Activated T-cell treated with anti-CD3 and anti-CD28 coated beads for 48 hours (primary cell): ENCODE measurements at regions not wholly inside any gene's neighbourhood (a gene's known extent, or its start where the extent isn't known, plus 50 kb on each side); places are given as distances from the start of the nearest gene placed in this dataset.
"Not testable (repeated sequence)": the region's sequence is repeated elsewhere in the genome, so short reads cannot be mapped to it uniquely, and the experiment has no call there.

Experiments
- DNase-seq: peaks from one replicate; pipeline ENCODE4 v3.0.0-alpha.2; 2020; ENCODE audit warnings: low read depth

DNA sequence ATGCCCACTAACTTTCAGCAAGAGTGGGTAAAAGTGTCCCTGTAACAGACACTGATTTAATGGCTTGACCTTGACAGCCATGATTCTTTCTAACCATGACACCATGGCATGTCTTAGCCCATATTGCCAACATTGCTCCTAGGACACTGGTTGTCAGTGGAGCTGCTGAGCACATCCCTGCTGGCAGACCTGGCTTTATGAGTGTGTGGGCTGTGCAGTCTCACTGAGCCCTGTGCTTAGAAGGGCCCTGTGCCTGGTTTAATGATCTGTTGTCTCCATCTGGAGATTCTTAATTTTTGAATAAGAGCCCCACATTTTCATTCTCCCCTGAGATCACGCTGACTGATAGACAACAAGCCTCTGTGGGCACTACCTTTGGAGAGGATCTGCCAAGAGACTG, 243.1 kb upstream of the KIAA1217 start:
- no peak for DNase-seq

DNA sequence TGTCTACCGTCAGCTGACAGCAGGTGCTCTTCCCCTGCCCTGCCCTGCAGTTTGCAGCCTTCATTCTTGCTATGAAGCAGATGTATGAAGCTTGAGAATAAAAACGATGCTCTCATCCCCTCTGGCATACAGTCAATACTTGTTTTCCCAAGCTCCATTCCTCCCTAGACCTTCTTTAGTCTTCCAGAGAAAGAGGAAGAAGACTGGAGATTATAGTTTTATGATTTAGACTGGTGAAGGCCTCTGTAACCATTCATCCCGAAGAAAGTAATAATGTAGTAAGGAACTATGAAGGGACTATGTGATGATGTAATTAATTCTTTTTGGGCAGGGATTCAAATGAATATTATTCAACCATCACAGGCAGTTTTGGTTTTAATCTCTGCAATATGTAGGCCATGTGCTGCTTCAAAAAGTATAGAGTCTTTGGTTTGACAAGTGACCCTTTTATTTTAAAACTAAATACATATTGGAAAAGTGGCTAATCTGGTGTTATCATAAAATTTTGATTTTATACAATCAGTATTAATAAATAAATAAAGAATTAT, 242.4 kb upstream of the KIAA1217 start:
- no peak for DNase-seq

DNA sequence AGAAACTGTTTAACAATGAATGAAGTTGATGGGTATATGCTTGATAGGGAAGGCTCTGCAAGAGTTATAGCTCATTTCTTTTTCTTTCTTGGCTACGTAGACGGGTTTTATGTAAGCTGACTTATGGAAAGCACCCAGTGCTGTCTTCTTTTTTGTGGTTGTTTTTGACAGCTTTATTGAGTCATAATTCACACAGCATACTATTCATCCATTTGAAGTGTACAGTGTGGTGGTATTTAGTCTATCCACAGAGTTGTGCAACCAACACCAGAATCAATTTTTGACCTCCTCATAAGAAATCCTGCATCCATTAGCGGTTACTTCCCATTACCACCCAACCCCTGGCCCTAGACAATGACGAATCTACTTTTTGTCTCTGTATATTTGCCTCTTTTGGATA, 240.6 kb upstream of the KIAA1217 start:
- DNase-seq: no peak

DNA sequence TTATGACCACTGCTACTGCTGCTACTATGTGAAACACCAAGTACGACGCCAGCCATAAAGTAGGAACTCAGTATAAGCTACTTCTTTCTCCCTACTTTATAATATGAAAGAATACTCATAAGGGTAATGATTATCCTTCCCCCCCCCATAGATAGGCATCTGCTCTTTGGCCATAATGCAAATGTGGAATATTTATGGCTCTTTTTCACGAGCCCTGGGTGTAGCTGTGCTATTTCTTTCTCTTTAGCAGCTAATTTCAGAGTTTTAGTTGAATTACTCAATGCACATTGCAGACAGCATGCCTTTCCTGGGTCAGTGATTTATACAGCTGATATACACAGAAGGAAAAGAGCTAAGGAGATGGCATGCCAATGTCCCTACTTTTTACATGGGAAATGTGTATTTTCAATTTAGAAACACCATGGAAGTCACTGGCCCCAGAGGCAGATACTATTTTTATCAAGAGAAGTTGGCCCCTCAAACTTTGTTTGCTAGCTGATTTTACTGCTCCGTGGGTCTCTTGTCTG, 234.1 kb upstream of the KIAA1217 start:
- DNase-seq: no peak

DNA sequence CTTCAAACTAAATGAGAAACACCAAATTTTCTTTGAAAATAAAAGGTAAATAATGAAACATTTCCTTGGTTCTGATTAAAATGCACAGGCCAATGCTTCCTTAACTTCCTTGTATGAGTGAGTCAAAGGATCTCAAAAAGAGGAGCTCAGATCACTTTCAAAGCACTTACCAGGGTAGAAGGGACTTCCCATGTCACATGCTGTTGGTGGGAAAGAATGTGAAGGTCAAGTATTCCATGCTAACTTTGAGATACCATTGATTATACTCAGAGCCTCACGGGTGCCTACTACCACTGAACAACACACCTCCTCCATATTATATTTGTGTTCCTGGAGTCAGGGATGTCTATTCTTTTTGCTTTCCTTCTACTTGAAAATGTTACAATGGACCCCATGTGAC, 233.5 kb upstream of the KIAA1217 start:
- no peak for DNase-seq

DNA sequence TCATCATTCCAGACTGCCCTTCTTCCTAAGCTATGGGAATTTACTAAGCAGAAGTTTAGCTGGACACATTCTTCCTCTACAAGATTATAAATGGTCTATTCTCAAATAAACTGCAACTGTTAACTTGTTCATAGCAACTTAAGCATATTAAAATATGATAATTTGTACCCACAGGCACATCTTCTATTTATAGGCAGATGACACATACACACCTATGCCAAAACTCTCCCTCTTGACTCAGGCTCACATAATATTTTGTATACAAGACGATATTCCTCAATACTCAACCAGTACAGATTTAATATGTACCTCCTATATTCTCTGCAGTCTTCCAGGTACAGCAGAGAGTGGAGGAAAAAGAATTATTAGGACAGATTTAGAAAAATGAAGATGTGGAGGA, 232.7 kb upstream of the KIAA1217 start:
- DNase-seq: no peak

DNA sequence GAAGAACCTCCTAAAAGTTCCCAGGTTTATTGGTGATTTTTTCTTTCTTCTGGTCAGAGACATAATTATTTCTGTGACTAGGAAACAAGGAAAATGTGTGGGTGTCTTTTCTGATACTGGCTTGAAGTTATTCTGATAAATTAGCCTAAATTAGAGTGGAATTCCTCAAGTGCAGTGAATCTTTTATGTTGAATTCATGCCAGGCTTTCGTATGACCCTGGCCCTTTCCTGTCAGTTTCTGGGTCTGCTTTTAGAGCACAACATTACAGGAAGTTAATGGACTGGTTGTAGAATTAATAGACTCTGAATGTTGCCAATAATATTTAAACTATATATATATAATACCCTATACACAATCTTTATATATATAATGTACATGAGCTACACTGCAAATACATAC, 230.6 kb upstream of the KIAA1217 start:
- DNase-seq: no peak

DNA sequence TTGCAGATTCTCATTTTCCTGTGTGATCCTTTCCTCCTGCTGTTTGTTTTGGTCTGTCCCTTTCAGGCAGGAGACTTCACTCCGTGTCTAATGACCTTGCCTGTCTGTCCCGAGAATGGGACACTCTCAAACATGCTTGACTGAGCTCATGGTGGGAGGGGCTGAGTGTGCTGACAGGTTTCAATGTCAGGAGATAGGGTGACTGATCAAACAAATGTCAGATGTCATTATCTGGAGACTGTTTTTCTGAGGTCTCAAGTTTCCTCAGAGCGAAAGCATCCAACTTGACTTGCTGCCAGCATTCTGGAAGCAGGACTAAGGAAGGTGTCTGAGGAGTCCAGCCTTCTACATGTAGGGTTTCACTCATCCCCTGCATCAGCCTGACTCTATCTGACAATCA, 228.8 kb upstream of the KIAA1217 start:
- DNase-seq: no peak

DNA sequence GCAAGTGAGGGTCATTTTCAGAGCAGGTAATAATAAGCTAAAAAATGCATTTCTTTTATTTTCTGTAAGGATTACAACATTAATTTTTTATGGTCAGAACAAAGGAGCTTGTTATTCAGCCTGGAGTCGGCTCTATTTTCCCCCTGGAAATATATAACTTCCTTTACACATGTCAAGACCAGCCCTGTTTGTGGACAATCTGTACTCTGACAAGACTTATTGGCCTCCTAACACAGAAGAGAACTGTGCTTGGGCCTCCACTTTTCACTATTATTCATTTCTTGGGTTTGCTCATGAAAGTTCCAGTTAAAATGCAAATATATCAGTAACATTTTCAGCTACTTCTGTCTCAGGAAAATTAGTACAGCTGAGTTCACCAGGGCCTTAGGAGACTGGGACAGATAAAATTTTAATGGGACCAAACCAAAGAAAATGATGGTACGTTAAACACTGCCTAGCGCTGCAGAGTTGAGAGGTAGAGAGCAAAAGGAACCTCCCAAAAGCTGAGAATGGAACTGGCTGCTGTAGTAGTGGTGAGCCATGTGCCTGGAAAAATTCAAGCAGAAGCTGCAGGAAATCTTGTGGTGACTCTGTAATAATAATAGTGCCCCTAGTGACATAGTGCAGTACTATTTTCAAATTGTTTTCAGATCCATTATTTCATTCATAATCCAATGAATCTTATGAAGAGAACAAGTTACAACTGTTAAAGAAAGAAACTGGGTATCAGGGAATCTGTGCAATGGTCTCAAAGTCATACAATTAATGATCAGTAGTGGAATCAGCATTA, 227.2 kb upstream of the KIAA1217 start:
- no peak for DNase-seq

DNA sequence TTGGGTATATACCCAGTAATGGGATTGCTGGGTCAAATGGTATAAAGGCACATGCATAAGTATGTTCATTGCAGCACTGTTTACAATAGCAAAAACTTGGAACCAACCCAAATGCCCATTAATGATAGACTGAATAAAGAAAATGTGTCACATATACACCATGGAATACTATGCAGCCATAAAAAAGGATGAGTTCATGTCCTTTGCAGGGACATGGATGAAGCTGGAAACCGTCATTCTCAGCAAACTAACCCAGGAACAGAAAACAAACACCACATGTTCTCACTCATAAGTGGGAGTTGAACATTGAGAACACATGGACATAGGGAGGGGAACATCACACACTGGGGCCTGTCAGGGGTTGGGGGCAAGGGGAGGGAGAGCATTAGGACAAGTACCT, 224.5 kb upstream of the KIAA1217 start:
- DNase-seq: not testable (repeated sequence)

DNA sequence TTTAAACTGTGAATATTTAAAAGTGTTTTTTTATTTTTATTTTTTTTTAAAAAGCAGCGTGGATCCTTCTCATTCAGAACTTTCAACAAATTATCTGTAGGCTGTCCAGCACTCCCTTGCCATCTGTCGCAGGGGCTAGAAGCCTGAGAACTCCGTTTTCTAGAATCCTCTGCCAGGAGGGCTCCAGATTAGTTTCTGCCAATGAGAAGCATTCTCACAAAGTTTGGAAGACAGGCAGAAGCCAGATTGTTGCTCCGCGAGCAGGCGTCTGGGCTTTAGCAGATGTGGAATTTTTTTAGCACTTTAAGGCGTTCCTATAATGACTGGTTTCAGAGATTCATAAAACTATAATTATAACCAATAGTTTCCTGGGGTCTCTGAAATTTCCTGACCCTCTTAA, 220.9 kb upstream of the KIAA1217 start:
- DNase-seq: no peak

DNA sequence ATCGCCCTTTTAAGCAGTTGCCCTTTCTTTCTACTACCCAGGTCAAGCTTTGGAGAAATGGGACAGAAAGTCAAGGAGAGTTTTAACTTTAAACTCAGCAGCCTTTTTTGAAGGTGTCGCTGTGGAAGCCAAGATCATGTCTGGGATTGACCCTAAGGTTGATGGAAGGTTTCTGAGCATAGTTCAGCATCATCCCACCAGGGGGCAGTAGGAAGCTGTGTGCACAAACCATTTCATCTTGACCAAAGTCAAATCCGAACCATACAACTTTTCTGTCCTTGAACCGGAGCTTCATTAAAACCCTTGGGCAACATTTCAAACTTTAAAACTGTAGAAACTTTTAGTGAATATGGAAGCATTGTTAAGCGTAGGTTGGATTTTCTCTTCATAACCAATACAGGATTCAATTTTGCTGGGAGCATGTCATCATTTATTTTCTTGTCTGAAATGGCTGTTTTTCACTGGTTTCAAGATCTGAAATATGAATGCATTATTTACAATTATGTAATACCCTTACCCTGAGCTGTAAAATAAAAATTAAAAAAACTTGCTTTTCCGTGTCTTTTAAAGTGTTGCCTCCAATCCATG, 214.4 kb upstream of the KIAA1217 start:
- peak; percentile 3 for DNase-seq

DNA sequence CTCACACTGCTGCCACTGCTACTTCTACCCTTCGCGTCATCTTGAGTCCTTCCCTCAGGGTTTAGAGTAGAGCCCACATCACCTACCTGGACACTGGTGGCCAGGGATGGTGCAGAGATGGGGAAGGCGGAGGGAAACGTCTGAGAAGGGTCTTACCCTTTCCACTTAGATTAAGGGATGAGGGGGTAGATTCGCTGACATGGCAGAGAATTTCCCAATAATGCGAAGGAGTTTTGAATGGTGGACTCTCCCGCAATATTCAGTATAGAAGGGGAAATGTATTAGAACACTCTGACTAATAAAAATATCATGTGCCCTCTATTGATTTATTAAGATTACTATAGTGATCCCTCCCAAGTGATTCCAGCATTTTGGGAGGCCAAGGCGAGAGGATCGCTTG, 209.5 kb upstream of the KIAA1217 start:
- DNase-seq: no peak

DNA sequence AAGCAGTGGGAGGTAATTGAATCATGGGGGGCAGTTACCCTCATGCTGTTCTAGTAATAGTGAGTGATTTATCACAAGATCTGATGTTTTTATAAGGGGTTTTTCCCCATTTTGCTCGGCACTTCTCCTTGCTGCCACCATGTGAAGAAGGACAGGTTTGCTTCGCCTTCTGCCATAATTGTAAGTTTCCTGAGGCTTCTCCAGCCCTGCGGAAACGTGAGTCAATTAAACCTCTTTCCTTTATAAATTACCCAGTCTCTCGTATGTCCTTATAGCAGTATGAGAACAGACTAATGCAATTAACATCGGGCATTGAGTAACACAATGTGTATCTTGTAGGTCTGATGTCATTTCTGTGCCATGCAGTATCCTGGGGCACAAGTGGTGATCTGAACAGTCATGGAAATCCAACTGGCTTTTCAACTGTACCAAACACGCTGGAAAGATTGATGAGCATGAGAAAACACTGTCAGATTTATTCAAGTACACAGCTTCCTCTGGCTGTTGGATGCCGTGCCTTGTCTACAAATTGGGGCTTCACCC, 208.6 kb upstream of the KIAA1217 start:
- no peak for DNase-seq

DNA sequence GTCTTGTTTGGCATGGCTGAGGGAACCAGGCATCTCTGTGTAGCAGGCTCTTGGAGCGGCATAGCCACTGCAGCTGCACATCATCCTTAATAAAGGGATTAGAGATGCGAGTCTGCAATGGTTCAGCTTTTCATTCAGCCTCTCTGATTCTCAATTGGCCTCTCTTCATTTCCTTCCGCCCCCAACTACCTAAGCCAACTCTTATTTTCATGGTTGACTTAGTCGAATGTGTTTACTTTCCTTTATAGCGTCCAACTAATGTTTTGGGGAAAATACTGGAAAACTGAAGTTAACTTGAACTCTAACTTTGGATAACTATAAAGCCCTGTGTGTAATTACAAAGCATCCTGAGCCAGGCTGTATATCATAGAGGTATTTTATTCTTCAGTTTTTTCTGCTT, 202.2 kb upstream of the KIAA1217 start:
- no peak for DNase-seq

DNA sequence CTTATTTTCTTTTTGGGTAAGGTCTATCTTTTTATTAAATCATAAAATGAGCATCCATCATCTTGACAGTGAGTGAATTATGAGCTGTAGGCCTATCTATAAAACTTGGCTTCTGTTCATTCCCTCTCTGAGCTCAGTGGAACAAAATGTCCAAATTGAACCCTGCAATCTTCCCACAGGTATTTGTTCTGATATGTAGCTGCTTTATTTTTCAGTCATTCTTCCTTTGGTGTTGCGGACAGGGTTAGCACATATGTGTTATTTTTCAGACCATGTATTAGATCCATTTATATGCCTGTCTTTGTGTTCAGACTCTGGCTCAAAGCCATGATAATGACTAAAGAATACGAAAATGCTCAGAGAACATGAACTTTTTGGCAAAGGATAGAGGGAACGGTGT, 201.6 kb upstream of the KIAA1217 start:
- no peak for DNase-seq

DNA sequence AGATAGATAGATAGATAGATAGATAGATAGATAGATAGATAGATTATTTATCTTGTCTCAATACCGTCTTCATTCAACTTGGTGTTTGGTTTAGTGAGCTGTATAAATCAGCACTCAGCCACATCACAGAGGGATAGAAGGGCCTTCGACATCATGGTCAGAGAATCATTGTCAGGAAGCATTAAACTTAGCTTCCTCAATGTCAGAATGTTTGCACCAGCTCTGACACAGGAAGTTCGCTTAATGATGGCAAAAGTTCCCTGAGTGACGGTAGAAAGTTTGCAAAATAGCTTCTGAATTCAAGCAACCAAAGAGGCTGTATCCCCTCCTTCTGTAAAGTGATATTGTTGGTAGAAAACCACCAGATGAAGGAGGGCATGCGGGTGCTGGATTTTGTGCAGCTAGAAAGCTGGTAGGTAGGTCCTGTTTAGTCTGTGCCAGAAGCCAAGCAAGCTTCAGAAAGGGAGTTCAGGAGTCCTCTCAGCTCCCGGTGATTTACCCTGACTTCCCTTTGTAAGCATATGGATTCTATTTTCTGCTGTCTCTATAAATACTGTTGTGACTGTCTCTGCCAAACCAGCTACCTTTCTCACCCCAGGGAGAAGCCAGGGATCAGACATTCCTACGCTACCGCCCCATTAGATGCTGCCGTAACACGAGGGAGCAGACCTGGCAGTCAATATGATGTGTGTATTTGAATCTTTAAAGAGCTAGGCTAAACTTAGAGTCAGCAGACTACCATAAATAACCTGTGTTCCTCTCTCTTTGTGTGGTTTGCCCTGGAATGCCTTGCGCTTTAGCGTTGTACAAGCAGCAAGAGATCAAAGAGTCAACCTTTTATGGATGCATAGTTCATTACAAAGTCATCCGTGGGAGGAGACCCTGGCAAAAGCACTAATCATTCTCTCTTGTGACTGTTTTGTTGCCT, 200.5 kb upstream of the KIAA1217 start:
- no peak for DNase-seq

DNA sequence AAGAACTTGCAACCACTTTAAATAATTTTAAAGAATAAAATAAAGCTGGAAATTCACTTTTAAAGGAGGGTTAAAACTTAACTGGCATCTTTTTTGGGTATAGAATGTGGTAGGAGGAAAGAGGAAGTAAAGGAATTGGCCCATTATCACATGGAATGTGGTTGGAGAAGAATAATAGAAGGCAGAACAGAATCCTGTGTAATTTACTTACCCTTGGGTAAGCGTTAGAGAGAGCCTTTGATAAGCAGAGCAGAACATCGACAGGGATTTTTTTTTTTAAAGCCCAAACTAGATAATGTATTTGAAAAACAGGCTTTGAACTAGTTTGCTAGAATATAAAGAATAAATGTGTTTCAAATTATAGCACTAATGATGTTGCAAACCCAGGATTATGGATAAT, 199.8 kb upstream of the KIAA1217 start:
- DNase-seq: no peak

DNA sequence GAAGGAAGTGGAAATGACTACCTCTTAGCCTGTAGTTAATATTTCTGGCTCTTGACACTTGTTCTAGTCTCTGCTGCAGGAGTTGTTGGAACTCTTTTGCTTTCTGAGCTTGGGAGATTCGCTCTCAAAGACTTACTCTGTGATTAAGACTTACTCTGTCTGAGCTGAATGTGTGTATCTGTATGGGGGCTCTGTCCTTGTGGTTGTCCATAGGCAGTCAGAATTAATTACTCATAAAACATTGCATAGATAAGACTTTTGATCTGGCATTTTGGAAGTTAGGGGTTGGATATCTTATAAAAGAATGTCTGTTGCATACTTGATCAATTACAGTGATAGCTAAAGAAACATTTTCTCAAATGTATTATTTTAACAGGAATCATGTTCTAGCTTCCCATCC, 199.2 kb upstream of the KIAA1217 start:
- DNase-seq: no peak

DNA sequence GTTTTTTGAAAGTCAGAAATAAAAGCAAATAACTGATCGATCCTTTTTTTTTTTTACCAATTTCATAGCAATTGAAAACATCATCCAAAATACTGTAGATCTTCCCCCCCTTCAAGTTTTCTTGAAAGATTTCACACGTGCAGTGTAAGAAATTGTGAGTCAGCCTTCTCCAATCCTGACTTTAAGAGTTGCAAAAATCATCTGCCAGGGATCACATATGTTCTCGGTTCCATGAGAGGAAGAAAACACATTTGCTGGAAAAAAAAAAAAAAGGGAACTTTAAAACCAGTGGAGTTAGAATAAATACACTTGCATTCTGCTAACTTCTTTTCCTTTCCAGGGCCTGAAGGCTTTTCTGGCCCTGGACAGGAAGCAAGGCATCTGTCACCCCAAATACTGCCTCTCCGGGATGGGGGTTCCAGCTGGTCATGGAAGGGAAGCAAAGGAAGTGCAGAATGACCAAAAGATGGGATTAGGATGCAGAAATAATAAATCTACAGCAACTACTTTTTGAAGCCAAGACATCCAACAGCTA, 198.4 kb upstream of the KIAA1217 start:
- DNase-seq: no peak

DNA sequence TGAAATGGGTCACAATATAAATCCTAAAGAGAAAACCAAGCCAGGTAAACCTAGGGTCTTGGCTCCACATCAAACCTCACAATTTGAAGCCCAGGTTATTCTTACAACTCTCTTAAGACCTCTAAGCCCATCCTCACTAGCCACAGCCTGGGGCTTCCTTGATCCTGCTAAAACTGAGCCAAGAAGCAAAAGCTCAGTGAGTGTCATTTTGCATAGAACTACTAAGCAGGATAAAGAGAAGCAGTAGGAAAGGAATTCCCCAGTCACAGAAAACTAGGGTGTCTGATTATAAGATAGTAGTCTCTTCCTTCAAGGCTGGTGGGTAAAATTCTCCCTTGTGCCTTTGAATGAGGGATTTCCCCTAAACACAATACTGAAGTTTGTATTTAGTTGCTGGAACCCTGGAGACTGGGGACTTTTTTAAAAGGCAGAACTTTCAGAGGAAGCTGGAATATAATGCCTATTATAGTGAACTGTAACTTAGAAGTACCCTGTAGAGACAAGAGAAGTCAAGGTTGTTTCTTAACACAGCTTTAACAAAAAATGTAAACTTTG, 196.6 kb upstream of the KIAA1217 start:
- DNase-seq: no peak

DNA sequence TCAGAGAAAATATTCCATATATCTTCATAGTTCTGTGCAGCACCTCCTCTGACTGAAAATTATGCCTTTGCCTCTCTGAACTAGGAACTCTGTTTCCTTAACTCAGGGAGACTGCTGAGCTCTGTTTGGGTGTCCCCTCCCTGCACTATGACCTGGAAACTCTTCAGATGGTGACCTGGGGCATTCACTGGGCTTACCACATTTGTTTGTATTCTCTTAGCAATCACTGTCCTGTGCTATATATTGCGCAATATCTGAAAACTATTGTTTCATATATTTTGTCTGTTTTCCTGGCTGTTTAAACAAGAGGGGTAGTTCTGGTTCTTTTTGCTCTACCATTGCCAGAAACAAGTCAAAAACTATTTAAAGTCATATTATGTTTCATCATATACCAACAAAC, 181.8 kb upstream of the KIAA1217 start:
- DNase-seq: no peak
